LNCAP (cell line): ENCODE measurements at regions not wholly inside any gene's neighbourhood (a gene's known extent, or its start where the extent isn't known, plus 50 kb on each side); places are given as distances from the start of the nearest gene placed in this dataset.
A peak's percentile ranks its signal among the peaks of the same experiment; 100 is the strongest.

Experiments used
- CTCF ChIP-seq: fragments of 450-650 bp; IDR thresholded peaks from 2 replicates; pipeline ENCODE4 v1.5.1; 2017; ENCODE audit warnings: mild to moderate bottlenecking

GRCh38 chr1:101540161-101540560 is 303.3 kb downstream of the S1PR1 start:
- no peak for TF ChIP-seq CTCF

- TF ChIP-seq CTCF: no peak
Observed at GRCh38 chr1:101546885-101547284, 310.1 kb downstream of the S1PR1 start.

GRCh38 chr1:101547357-101547756 is 310.5 kb downstream of the S1PR1 start:
- no peak for TF ChIP-seq CTCF

- no peak for TF ChIP-seq CTCF
Observed at GRCh38 chr1:101548376-101548775, 311.6 kb downstream of the S1PR1 start.

GRCh38 chr1:101550581-101550980 is 313.8 kb downstream of the S1PR1 start:
- TF ChIP-seq CTCF: no peak

GRCh38 chr1:101566883-101567538 is 330.2 kb downstream of the S1PR1 start:
- TF ChIP-seq CTCF: no peak

GRCh38 chr1:101567582-101568189 is 330.9 kb downstream of the S1PR1 start:
- peak; percentile 98 for TF ChIP-seq CTCF
